GM23338 (cell line): ENCODE measurements at regions not wholly inside any gene's neighbourhood (a gene's known extent, or its start where the extent isn't known, plus 50 kb on each side); places are given as distances from the start of the nearest gene placed in this dataset.

ENCODE experiments used
- CTCF ChIP-seq, 2 experiments: fragments of 200-600 bp in 1 of 2; sonication (generic) in 1 of 2; conservative IDR thresholded peaks; 2 replicates each; pipeline versions ENCODE4 v1.5.1 to v1.6.1; 2016 to 2017; ENCODE audit warnings: antibody characterized with exemption in 2 of 2, low read depth in 2 of 2, mild to moderate bottlenecking in 2 of 2, moderate library complexity in 1 of 2
- POLR2AphosphoS5 ChIP-seq: IDR thresholded peaks from 2 replicates; pipeline ENCODE4 v1.6.1; 2016; ENCODE audit warnings: antibody characterized with exemption, low read depth

GRCh38 chr11:111120161-111120560, 125.4 kb upstream of the POU2AF2 start:
- TF ChIP-seq CTCF (conservative IDR thresholded peaks at IDR 0.05; ENCODE audit: low read depth in 2 of 2) (no peak), POLR2AphosphoS5 (no peak)
